A673 (cell line): ENCODE measurements at regions not wholly inside any gene's neighbourhood (a gene's known extent, or its start where the extent isn't known, plus 50 kb on each side); places are given as distances from the start of the nearest gene placed in this dataset.
"Not testable (repeated sequence)": the region's sequence is repeated elsewhere in the genome, so short reads cannot be mapped to it uniquely, and the experiment has no call there.

ENCODE experiments used
- BruUV-seq: library from RNA; stranded (reverse); fragments of 400-500 nt; replicated peaks from 2 replicates; lab custom pipeline; 2021; lab: Mats Ljungman, UMichigan
- CTCF ChIA-PET: fragments of 300-600 bp; sonication (Branson Sonifier 250); formaldehyde crosslinking; loops from one replicate; lab custom pipeline; 2022; ENCODE audit warnings: antibody characterized with exemption; lab: Charles Lee
- POLR2A ChIA-PET: fragments of 300-600 bp; sonication (Branson Sonifier 250); formaldehyde crosslinking; loops from one replicate; lab custom pipeline; 2022; ENCODE audit warnings: antibody characterized with exemption; ENCODE audit not compliant: low non-redundant PET; lab: Charles Lee
- DNase-seq: peaks from one replicate; pipeline ENCODE4 v3.0.0-alpha.2; 2015; ENCODE audit warnings: low spot score
- H3K27ac ChIP-seq: fragments of 200-600 bp; sonication (generic); 2 replicates; pipeline ENCODE4 v1.5.1; 2016; ENCODE audit warnings: mixed run types, low read depth, mild to moderate bottlenecking, mixed read lengths, antibody characterized with exemption, low read length; ENCODE audit not compliant: poor library complexity, severe bottlenecking
- H3K27me3 ChIP-seq: fragments of 200-600 bp; sonication (generic); replicated peaks from 2 replicates; pipeline ENCODE4 v1.6.1; 2017; ENCODE audit warnings: mixed run types, low read depth, mild to moderate bottlenecking, mixed read lengths, antibody characterized with exemption, low read length; ENCODE audit not compliant: insufficient read depth, poor library complexity
- H3K36me3 ChIP-seq: fragments of 200-600 bp; sonication (generic); 2 replicates; pipeline ENCODE4 v1.6.1; 2016; ENCODE audit warnings: mixed run types, mild to moderate bottlenecking, mixed read lengths, antibody characterized with exemption, low read length; ENCODE audit not compliant: insufficient read depth, poor library complexity, severe bottlenecking
- H3K4me1 ChIP-seq: fragments of 200-600 bp; sonication (generic); 2 replicates; pipeline ENCODE4 v1.6.1; 2017; ENCODE audit warnings: mixed run types, mild to moderate bottlenecking, mixed read lengths, antibody characterized with exemption, low read length; ENCODE audit not compliant: insufficient read depth, poor library complexity, severe bottlenecking
- H3K4me3 ChIP-seq: fragments of 200-600 bp; sonication (generic); 2 replicates; pipeline ENCODE4 v1.5.1; 2016; ENCODE audit warnings: low read depth, mixed run types, mild to moderate bottlenecking, mixed read lengths, low read length; ENCODE audit not compliant: poor library complexity, severe bottlenecking
- H3K9me3 ChIP-seq: fragments of 200-600 bp; sonication (generic); 2 replicates; pipeline ENCODE4 v1.6.1; 2016; ENCODE audit warnings: mixed run types, low read depth, mild to moderate bottlenecking, mixed read lengths, antibody characterized with exemption, low read length; ENCODE audit not compliant: poor library complexity, severe bottlenecking
- EZH2 ChIP-seq: fragments of 200-600 bp; sonication (generic); IDR thresholded peaks from 2 replicates; pipeline ENCODE4 v1.6.1; 2017; ENCODE audit warnings: borderline replicate concordance, low read depth, mild to moderate bottlenecking, mixed read lengths, antibody characterized with exemption, low read length; ENCODE audit not compliant: poor library complexity, severe bottlenecking
- intact Hi-C: fragments of 100-400 bp; cut with micrococcal nuclease; formaldehyde crosslinking; loops from one replicate; pipeline ENCODE4 v1.10.0; 2022; ENCODE audit not compliant: unreplicated experiment
- TF ChIP-seq, protein P1 (sequence below): fragments of 300-800, 200-600 bp; sonication (generic); conservative IDR thresholded peaks from 2 replicates; pipeline ENCODE4 v1.5.1; 2017; ENCODE audit warnings: low read depth, mild to moderate bottlenecking, antibody characterized with exemption, low read length, moderate library complexity, mixed read lengths

DNA sequence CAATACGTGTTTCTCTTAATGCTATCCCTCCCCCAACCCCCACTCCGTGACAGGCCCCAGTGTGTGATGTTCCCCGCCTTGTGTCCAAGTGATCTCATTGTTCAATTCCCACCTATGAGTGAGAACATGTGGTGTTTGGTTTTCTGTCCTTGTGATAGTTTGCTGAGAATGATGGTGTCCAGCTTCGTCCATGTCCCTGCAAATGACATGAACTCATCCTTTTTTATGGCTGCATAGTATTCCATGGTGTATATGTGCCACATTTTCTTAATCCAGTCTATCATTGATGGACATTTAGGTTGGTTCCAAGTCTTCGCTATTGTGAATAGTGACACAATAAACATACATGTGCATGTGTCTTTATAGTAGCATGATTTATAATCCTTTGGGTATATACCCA is 52.5 kb downstream of the KIAA0408 start:
- CTCF ChIA-PET, H3K4me3 ChIP-seq, intact Hi-C loops, H3K9me3 ChIP-seq, H3K27ac ChIP-seq, H3K36me3 ChIP-seq, DNase-seq, H3K27me3 ChIP-seq, BruUV-seq, H3K4me1 ChIP-seq, POLR2A ChIA-PET: not testable (repeated sequence)

DNA sequence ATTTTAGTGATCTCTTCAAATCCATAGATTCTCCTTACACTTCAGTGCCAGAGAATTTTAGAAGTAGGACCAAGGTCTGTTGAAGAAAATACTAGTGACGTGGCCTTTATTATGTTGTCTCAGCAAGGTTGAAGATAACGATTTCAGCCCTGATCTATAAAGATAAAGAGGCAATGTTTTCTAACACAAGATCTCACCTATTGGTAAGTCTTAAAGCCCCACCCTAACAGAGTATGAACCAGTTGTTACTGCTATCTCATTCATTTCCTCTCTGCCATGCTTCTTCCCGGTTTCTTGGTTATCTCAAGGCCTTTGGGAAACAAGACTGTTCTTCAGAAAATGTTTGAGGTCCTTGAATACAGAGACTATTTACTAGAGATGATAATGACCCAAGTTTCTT is 53.1 kb downstream of the KIAA0408 start:
- Histone ChIP-seq H3K9me3 (no peaks in the 10 kb centered on the region), H3K4me1 (no peaks in the 10 kb centered on the region), H3K27me3 (no peaks in the 10 kb centered on the region), H3K4me3 (no peak overlapping the region), H3K36me3 (no peaks in the 10 kb centered on the region), H3K27ac (no peak overlapping the region)
- TF ChIP-seq EZH2, result no peak
- TF ChIP-seq, protein P1, sequence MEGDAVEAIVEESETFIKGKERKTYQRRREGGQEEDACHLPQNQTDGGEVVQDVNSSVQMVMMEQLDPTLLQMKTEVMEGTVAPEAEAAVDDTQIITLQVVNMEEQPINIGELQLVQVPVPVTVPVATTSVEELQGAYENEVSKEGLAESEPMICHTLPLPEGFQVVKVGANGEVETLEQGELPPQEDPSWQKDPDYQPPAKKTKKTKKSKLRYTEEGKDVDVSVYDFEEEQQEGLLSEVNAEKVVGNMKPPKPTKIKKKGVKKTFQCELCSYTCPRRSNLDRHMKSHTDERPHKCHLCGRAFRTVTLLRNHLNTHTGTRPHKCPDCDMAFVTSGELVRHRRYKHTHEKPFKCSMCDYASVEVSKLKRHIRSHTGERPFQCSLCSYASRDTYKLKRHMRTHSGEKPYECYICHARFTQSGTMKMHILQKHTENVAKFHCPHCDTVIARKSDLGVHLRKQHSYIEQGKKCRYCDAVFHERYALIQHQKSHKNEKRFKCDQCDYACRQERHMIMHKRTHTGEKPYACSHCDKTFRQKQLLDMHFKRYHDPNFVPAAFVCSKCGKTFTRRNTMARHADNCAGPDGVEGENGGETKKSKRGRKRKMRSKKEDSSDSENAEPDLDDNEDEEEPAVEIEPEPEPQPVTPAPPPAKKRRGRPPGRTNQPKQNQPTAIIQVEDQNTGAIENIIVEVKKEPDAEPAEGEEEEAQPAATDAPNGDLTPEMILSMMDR, result no peak
- DNase-seq, result no peak
- ChIA-PET POLR2A (no interaction called here), CTCF (no interaction called here)
- BruUV-seq, result no TSS peak
- intact Hi-C loops, result no loop called here

DNA sequence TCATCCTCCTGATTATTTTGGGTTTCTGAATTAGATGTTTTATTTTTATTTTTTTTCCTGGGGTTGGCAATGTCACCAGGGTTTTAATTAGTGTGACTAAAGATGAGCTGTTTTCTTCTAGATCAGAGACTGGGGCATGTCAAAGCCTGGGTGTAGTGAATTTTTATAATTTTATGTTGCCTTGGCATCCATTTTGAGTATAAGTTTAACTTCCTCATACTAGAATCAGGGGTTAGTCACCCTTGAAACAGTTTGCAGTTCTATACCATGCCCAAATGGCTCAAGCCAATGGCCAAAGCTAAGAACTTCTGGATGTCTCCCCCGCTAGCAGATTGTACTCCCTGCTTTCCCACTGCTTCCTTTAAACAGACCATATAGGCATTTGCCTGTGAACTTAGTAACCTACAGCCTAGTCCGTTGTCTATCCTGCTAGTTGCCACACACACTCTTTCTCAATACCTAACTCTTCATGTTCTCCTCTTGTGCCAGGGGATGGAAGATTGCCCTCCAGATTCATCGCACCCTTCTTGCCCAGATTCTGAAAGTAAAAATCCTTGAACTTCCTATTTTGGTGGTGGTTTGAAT is 54.5 kb downstream of the KIAA0408 start:
- intact Hi-C loops, result no loop called here
- H3K4me3 ChIP-seq, result no peak overlapping the region
- no peaks in the 10 kb centered on the region for H3K27me3 ChIP-seq
- H3K9me3 ChIP-seq, result no peaks in the 10 kb centered on the region
- TF ChIP-seq, protein P1, result no peak
- no peak for TF ChIP-seq EZH2
- no TSS peak for BruUV-seq
- H3K27ac ChIP-seq, result no peak overlapping the region
- ChIA-PET CTCF (no interaction called here), POLR2A (no interaction called here)
- H3K4me1 ChIP-seq, result no peaks in the 10 kb centered on the region
- DNase-seq, result no peak
- H3K36me3 ChIP-seq, result no peaks in the 10 kb centered on the region

DNA sequence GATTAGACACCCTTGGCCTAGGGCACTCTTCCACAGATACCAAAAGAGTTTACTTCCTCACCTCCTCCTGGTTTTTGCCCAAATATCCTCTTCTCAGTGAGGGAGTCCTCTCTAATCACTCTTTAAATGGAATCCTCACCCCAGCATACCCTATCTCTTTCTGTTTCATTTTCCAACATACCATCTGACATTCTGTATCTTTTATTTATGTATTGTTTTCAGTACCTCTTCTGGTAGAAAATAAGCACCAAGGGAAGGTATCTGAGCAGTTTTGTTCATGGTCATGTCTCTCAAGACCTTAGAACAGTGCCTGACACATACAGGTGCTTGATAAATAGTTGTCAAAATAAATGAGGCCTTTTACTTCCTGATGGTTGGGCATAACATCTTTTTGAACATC is 55.1 kb downstream of the KIAA0408 start:
- no peaks in the 10 kb centered on the region for H3K4me1 ChIP-seq
- H3K4me3 ChIP-seq, result no peak overlapping the region
- no peaks in the 10 kb centered on the region for H3K9me3 ChIP-seq
- no peaks in the 10 kb centered on the region for H3K27me3 ChIP-seq
- no peak overlapping the region for H3K27ac ChIP-seq
- TF ChIP-seq, protein P1, result no peak
- TF ChIP-seq EZH2, result no peak
- ChIA-PET CTCF (no interaction called here), POLR2A (no interaction called here)
- DNase-seq, result no peak
- BruUV-seq, result no TSS peak
- H3K36me3 ChIP-seq, result no peaks in the 10 kb centered on the region
- intact Hi-C loops, result no loop called here
